ACC112 (cell line): ENCODE measurements at regions not wholly inside any gene's neighbourhood (a gene's known extent, or its start where the extent isn't known, plus 50 kb on each side); places are given as distances from the start of the nearest gene placed in this dataset.
"Not testable (repeated sequence)": the region's sequence is repeated elsewhere in the genome, so short reads cannot be mapped to it uniquely, and the experiment has no call there.

Experiments used
- H2AFZ ChIP-seq: fragments of 200-600 bp; sonication (generic); one replicate; pipeline ENCODE4 v1.6.0; 2017; ENCODE audit warnings: antibody characterized with exemption, low read length; ENCODE audit not compliant: unreplicated experiment
- H3K27ac ChIP-seq: fragments of 200-600 bp; sonication (generic); 2 replicates; pipeline ENCODE4 v1.5.1; 2014; ENCODE audit warnings: low read depth, mild to moderate bottlenecking, antibody characterized with exemption, low read length, moderate library complexity
- H3K27me3 ChIP-seq: fragments of 200-600 bp; sonication (generic); 2 replicates; pipeline ENCODE4 v1.6.1; 2014; ENCODE audit warnings: mild to moderate bottlenecking, antibody characterized with exemption, low read length, moderate library complexity, mixed read lengths; ENCODE audit not compliant: insufficient read depth
- H3K36me3 ChIP-seq: fragments of 200-600 bp; sonication (generic); 2 replicates; pipeline ENCODE4 v1.6.1; 2016; ENCODE audit warnings: mild to moderate bottlenecking, antibody characterized with exemption, low read length, moderate library complexity, mixed read lengths; ENCODE audit not compliant: insufficient read depth
- H3K4me1 ChIP-seq: fragments of 200-600 bp; sonication (generic); one replicate; pipeline ENCODE4 v1.6.1; 2016; ENCODE audit warnings: low read length, mixed read lengths; ENCODE audit not compliant: insufficient read depth, unreplicated experiment, control insufficient read depth
- H3K4me3 ChIP-seq: fragments of 200-600 bp; sonication (generic); 2 replicates; pipeline ENCODE4 v1.5.1; 2014; ENCODE audit warnings: mild to moderate bottlenecking, low read depth, low read length
- H3K79me2 ChIP-seq: fragments of 200-600 bp; sonication (generic); one replicate; pipeline ENCODE4 v1.6.0; 2016; ENCODE audit warnings: low read length; ENCODE audit not compliant: control insufficient read depth, unreplicated experiment, insufficient read depth

DNA sequence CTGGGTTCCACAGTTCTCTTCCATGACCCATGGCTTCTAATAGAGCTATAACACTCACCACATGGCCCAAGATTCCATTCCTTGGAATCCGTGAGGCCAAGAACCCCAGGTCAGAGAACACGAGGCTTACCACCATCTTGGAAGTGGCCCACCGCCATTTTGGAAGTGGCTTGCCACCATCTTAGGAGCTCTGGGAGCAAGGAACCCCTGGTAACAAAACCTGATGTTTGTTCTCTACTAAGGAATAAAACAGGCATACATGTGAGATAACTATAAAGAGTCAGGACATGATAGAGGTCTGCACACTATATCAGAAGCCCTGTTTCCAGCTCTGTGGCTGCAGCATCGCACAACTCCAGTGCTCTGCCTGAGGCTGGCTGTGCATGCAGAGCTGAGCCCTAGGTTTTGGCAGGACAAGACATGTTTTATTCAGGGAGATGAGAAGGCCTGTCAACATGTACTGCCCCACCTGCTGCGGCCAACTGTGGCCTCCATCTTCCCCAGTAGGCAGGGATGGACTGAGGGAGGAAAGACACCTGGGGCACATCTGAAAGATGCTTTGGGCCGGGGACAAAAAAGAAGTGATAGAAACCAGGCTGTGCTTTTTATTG is 344.9 kb downstream of the DAD1 start:
- no peak overlapping the region for H2AFZ ChIP-seq
- H3K27ac ChIP-seq, result no peak overlapping the region
- H3K79me2 ChIP-seq, result no peaks in the 10 kb centered on the region
- H3K27me3 ChIP-seq, result no peaks in the 10 kb centered on the region
- H3K4me1 ChIP-seq, result no peaks in the 10 kb centered on the region
- no peak overlapping the region for H3K4me3 ChIP-seq
- no peaks in the 10 kb centered on the region for H3K36me3 ChIP-seq

DNA sequence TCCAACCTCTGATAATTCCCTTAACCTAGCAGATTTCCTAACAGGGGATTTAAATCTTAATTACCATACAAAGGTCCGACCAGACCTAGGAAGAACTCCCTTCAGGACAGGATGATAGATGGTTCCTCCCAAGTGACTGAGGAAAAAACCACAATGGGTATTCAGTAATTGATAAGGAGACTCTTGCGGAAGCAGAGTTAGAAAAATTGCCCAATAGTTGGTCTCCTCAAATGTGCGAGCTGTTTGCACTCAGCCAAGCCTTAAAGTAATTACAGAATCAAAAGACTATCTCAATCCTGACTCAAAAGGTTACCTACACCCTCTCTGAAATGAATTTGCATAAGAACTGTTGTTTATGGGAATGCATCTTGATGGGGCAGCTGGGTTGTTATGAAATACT is 350.7 kb downstream of the DAD1 start:
- not testable (repeated sequence) for H3K4me3 ChIP-seq, H2AFZ ChIP-seq, H3K36me3 ChIP-seq, H3K27me3 ChIP-seq, H3K4me1 ChIP-seq, H3K27ac ChIP-seq, H3K79me2 ChIP-seq

DNA sequence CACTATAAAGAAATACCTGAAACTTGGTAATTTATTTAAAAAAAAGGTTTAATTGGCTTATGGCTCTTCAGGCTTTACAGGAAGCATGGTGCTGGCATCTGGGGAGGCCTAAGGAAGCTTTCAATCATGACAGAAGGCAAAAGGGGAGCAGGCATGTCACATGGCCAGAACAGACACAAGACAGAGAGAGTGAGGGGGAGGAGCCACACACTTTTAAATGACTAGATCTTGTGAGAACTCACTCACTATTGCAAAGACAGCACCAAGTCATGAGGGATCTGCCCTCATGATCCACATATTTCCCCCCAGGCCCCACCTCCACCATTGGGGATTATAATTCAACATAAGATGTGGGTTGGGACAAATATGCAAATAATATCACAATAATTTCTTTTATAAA is 355.6 kb downstream of the DAD1 start:
- Histone ChIP-seq H3K27me3 (no peaks in the 10 kb centered on the region), H3K36me3 (no peaks in the 10 kb centered on the region), H3K79me2 (no peaks in the 10 kb centered on the region), H3K27ac (no peak overlapping the region), H3K4me1 (no peaks in the 10 kb centered on the region), H3K4me3 (no peak overlapping the region), H2AFZ (no peak overlapping the region)

DNA sequence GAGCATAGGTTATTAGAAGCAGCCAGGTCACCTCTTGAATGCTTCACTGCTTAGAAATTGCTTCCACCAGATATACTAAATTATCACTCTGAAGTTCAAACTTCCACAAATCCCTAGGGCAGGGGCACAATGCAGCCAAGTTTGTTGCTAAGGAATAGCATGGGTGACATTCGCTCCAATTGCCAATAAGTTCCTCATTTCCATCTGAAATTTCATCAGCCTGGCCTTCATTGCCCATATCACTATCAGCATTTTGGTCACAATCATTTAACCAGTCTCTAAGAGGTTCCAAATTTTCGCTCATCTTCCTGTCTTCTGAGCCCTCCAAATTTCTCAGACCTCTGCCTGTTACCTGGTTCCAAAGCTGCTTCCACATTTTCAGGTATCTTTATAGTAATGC is 356.1 kb downstream of the DAD1 start:
- no peaks in the 10 kb centered on the region for H3K79me2 ChIP-seq
- no peak overlapping the region for H3K27ac ChIP-seq
- no peak overlapping the region for H3K4me3 ChIP-seq
- H3K4me1 ChIP-seq, result no peaks in the 10 kb centered on the region
- H3K27me3 ChIP-seq, result no peaks in the 10 kb centered on the region
- H2AFZ ChIP-seq, result no peak overlapping the region
- H3K36me3 ChIP-seq, result no peaks in the 10 kb centered on the region

DNA sequence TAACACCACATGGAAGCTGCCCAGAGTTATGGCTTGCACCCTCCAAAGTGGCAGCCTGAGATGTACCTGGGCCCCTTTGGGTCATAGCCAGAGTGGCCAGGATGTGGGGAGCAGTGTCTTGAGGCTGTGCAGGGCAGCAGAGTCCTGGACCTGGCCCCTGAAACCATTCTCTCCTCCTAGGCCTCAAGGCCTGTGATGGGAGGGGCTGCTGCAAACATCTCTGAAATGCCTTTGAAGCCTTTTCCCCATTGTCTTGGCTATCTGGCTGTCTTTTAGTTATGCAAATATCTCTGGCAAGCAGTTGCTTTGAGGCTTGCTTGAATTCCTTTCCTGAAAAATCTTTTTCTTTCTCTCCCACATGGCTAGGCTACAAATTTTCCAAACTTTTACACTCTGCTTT is 356.5 kb downstream of the DAD1 start:
- Histone ChIP-seq H3K79me2 (no peaks in the 10 kb centered on the region), H3K27ac (no peak overlapping the region), H3K4me3 (no peak overlapping the region), H3K4me1 (no peaks in the 10 kb centered on the region), H3K27me3 (no peaks in the 10 kb centered on the region), H2AFZ (no peak overlapping the region), H3K36me3 (no peaks in the 10 kb centered on the region)

DNA sequence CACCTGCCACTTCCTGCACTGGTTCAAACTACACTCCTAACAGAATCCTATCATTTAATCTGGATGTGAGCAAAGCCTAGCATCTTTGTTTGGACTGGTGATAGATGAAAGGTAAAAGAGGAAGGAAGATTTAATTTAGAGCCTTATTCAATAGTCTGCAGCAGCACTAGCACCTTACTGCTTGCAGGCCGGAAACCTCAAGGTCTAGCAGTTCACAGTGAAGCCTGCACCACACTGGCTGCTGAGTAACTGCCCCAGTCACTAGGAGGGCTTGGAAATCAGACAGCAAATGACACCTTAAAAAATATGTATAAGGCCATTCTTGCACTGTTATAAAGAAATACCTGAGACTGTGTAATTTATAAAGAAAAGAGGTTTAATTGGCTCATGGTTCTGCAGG is 358.0 kb downstream of the DAD1 start:
- H3K27ac ChIP-seq, result no peak overlapping the region
- H3K4me1 ChIP-seq, result peaks cover 8% of the 10 kb centered on the region
- H3K4me3 ChIP-seq, result no peak overlapping the region
- no peaks in the 10 kb centered on the region for H3K79me2 ChIP-seq
- H2AFZ ChIP-seq, result no peak overlapping the region
- no peaks in the 10 kb centered on the region for H3K27me3 ChIP-seq
- no peaks in the 10 kb centered on the region for H3K36me3 ChIP-seq

DNA sequence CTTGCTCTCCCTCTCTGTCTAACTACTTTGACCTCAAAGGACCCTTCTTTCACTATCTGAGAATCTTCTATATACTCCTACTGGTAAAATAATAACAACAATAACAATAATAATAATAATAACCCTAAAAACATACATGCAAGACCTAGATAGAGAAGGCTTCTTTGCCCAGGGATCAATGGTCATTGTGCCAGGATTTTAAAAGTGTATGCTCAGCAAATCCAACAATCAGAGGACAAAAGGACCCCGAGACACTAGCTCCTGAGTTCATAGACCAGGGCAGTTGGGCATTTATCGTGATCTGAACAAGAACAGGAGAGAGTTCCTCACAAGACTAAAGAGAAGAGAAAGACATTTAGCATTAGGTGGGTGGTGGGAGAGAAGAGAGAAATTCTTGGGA is 358.5 kb downstream of the DAD1 start:
- H3K36me3 ChIP-seq, result no peaks in the 10 kb centered on the region
- no peaks in the 10 kb centered on the region for H3K79me2 ChIP-seq
- no peaks in the 10 kb centered on the region for H3K27me3 ChIP-seq
- H2AFZ ChIP-seq, result no peak overlapping the region
- H3K27ac ChIP-seq, result no peak overlapping the region
- no peak overlapping the region for H3K4me3 ChIP-seq
- peaks cover 13% of the 10 kb centered on the region for H3K4me1 ChIP-seq

DNA sequence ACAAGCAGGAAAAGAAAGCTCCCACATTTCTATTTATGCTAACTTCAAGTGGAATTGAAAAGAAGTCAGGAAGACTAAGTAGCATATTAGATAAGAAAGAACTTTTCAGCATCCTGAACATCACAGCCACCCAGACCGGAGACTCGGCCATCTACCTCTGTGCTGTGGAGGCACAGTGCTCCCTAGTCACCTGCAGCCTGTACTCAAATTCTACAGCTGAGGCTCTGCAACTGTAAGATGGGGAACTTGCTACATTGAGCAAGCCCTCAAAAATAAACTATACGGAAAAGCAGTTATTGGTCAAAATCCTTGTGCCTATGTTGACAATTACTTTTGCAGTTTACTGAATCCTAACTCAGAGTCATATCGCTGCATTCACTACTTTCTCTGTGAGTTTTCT is 361.9 kb downstream of the DAD1 start:
- H3K79me2 ChIP-seq, result no peaks in the 10 kb centered on the region
- H2AFZ ChIP-seq, result no peak overlapping the region
- peaks cover 2% of the 10 kb centered on the region for H3K27me3 ChIP-seq
- H3K4me3 ChIP-seq, result no peak overlapping the region
- peaks cover 16% of the 10 kb centered on the region for H3K4me1 ChIP-seq
- no peaks in the 10 kb centered on the region for H3K36me3 ChIP-seq
- H3K27ac ChIP-seq, result no peak overlapping the region

DNA sequence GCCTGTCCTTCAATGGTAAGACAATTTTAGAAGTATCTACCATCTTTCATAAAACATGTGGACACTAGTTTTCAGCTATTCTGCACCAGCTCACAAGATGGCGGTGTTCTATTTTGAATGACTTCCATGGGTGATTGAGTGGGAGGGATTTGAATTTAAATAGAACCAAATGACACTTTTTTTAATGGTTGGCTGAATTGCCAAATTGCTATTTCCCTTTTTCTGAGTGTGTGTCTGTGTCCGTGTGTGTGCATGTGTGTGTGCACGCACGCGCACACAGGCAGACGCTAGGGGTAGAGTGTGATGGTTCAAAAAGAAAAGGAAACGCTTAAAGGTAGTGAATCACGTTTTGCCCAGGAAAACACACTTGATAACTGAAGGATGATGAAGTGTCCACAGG is 362.6 kb downstream of the DAD1 start:
- Histone ChIP-seq H3K27ac (peak overlapping the region; percentile 46), H3K79me2 (no peaks in the 10 kb centered on the region), H3K4me1 (peaks cover 16% of the 10 kb centered on the region), H3K36me3 (no peaks in the 10 kb centered on the region), H3K4me3 (peak overlapping the region; percentile 31; the same call in 1 of the 2 replicates), H2AFZ (peak overlapping the region; percentile 68), H3K27me3 (peaks cover 5% of the 10 kb centered on the region)

DNA sequence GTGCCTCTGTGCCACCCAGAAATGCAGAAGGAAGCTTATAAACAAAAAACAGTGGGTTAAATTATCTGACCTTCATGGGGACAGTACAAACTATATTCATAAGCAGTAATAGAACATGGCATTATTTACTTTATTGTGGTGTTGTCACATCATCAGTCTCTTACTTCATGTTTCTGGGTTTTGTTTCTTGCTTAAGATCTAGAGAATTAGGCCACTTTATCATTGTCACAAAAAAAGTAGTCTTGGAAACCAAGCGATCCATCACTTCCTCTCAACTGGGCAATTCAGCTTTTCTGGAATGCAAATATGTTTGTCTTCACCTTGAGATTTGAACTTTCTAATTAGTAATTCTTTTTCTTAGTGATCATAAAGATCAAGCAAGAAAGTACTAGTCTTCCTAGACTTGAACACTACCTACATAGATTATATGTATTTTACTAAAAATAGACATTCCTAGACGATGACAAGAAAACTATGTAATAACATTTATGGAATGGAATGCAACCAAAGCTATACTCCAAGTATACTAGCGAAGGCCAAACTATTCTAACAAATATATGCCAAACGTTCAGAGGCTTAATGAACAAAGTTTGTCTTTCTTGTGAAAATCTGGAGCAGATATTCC is 363.4 kb downstream of the DAD1 start:
- Histone ChIP-seq H3K4me3 (peak overlapping the region; percentile 31; the same call in 1 of the 2 replicates), H3K27ac (peak overlapping the region; percentile 46), H3K36me3 (no peaks in the 10 kb centered on the region), H3K79me2 (no peaks in the 10 kb centered on the region), H2AFZ (peak overlapping the region; percentile 68), H3K27me3 (peaks cover 5% of the 10 kb centered on the region), H3K4me1 (peaks cover 16% of the 10 kb centered on the region)

DNA sequence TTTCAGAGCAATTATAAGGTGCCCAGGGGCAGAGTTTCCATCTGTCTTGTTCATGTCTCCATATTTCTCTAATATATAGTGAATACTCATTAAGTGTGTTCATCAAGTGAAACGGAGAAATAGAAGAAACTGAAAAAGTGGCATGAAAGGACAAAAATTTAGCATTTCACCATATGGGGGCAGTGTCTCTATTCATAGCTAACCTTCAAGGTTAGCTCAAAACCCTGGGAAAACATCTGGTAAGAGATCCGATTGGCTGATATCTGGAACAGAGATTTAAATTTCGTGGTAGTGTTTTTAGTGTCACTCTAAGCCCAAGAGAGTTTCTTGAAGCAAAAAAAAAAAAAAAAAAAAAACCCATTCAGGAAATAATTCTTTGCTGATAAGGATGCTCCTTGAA is 367.5 kb downstream of the DAD1 start:
- Histone ChIP-seq H3K27me3 (peaks cover 5% of the 10 kb centered on the region), H3K79me2 (no peaks in the 10 kb centered on the region), H3K27ac (no peak overlapping the region), H3K4me3 (no peak overlapping the region), H3K36me3 (no peaks in the 10 kb centered on the region), H2AFZ (no peak overlapping the region), H3K4me1 (peaks cover 13% of the 10 kb centered on the region)
